Breast epithelium (tissue), 3 donors: ENCODE measurements at regions not wholly inside any gene's neighbourhood (a gene's known extent, or its start where the extent isn't known, plus 50 kb on each side); places are given as distances from the start of the nearest gene placed in this dataset.

ENCODE experiments used
- CTCF ChIP-seq, 3 donors: fragments of 450-650 bp; IDR thresholded peaks; one replicate each; pipeline ENCODE4 v1.5.1; 2016 to 2017; ENCODE audit warnings: antibody characterized with exemption in 3 of 3, mild to moderate bottlenecking in 3 of 3, moderate library complexity in 3 of 3
- POLR2A ChIP-seq: fragments of 450-650 bp; IDR thresholded peaks from one replicate; pipeline ENCODE4 v1.6.1; 2016; ENCODE audit warnings: antibody characterized with exemption, mild to moderate bottlenecking, moderate library complexity
- POLR2AphosphoS5 ChIP-seq, 3 donors: sonication (generic); formaldehyde crosslinking; IDR thresholded peaks; one replicate each; pipeline ENCODE4 v1.6.1; 2017; ENCODE audit warnings: antibody characterized with exemption in 3 of 3

GRCh38 chr10:10818082-10818481 is 199.6 kb upstream of the CELF2 start:
- no peak for TF ChIP-seq CTCF (IDR thresholded peaks at IDR 0.05)
- no peak for TF ChIP-seq POLR2A
- TF ChIP-seq POLR2AphosphoS5 (IDR thresholded peaks at IDR 0.05) = no peak
